ENCODE measurements at regions not wholly inside any gene's neighbourhood (a gene's known extent, or its start where the extent isn't known, plus 50 kb on each side); places are given as distances from the start of the nearest gene placed in this dataset.

GRCh38 chr5:97243353-97243752, 60.3 kb upstream of the RIOK2 start:
- intact Hi-C loops (cut with micrococcal nuclease), result no loop called here
- DNase-seq (no peak), ATAC-seq (ENCODE audit: low read depth) (no peak)
- Histone ChIP-seq H3K27ac (ENCODE audit: low read length in 2 of 2) (no peak overlapping the region), H3K9me3 (ENCODE audit: control extremely low read depth in 1 of 3, control insufficient read depth in 2 of 3, insufficient read depth in 1 of 3, low read length in 2 of 3) (peaks cover 0 to 4% (median 0%) of the 10 kb centered on the region in 3 donors), H3K79me2 (ENCODE audit: control insufficient read depth, insufficient read depth, low read length) (no peaks in the 10 kb centered on the region), H2AFZ (ENCODE audit: insufficient read depth, low read depth, low read length, poor library complexity, severe bottlenecking) (no peak overlapping the region), H3K4me3 (ENCODE audit: control extremely low read depth in 1 of 5, extremely low read depth in 1 of 5, insufficient read depth in 1 of 5, low read depth in 2 of 5, low read length in 4 of 5) (no peak overlapping the region), H3K27me3 (replicated peaks in 1 of 4; ENCODE audit: control extremely low read depth in 1 of 4, control insufficient read depth in 3 of 4, insufficient read depth in 4 of 4, low read length in 3 of 4) (no peaks in the 10 kb centered on the region), H3K4me2 (replicated peaks; ENCODE audit: low read depth, low read length, poor library complexity, severe bottlenecking) (no peak overlapping the region), H4K20me1 (ENCODE audit: control insufficient read depth, insufficient read depth, low read length, poor library complexity, severe bottlenecking) (no peaks in the 10 kb centered on the region), H3K9ac (ENCODE audit: low read length) (no peak overlapping the region), H3K36me3 (replicated peaks in 1 of 2; ENCODE audit: control extremely low read depth in 1 of 2, control insufficient read depth in 1 of 2, extremely low read depth in 1 of 2, insufficient read depth in 2 of 2, low read length in 1 of 2) (no peaks in the 10 kb centered on the region), H3K4me1 (ENCODE audit: control insufficient read depth in 2 of 2, insufficient read depth in 2 of 2, low read length in 2 of 2) (no peaks in the 10 kb centered on the region)
- ChIA-PET POLR2A (no interaction called here), CTCF (interaction anchor here (0.7 to 2.5 kb wide), 2 partner anchors 12 kb away, joined by 3 to 10 read pairs; no protein-coding TSS in a partner anchor)
- Mint-ChIP-seq H3K4me1 (peaks cover 2% of the 10 kb centered on the region), H3K4me3 (no peak overlapping the region), H3K9me3 (ENCODE audit: insufficient read depth) (no peaks in the 10 kb centered on the region), H3K27me3 (no peaks in the 10 kb centered on the region), H3K27ac (no peak overlapping the region)
- TF ChIP-seq EZH2 (IDR thresholded peaks at IDR 0.05; ENCODE audit: borderline replicate concordance, insufficient read depth, low read depth, low read length, poor library complexity, severe bottlenecking), result no peak
- no peak for TF ChIP-seq CTCF (IDR thresholded peaks at IDR 0.05)
- no CpG with 5 or more reads among the region's 2 CpGs for WGBS (ENCODE audit: insufficient coverage)

- TF ChIP-seq EZH2 (IDR thresholded peaks at IDR 0.05; ENCODE audit: borderline replicate concordance, insufficient read depth, low read depth, low read length, poor library complexity, severe bottlenecking), result no peak
- TF ChIP-seq CTCF (IDR thresholded peaks at IDR 0.05), result no peak
- H3K27me3 Mint-ChIP-seq, result no peaks in the 10 kb centered on the region
Measured at GRCh38 chr5:97245386-97245785, 62.3 kb upstream of the RIOK2 start.

More at GRCh38 chr5:97245386-97245785, 62.3 kb upstream of the RIOK2 start:
- H3K9ac ChIP-seq (ENCODE audit: low read length), result no peak overlapping the region
- Mint-ChIP-seq H3K4me3 (no peak overlapping the region), H3K9me3 (ENCODE audit: insufficient read depth) (no peaks in the 10 kb centered on the region), H3K27ac (no peak overlapping the region), H3K4me1 (peaks cover 2% of the 10 kb centered on the region)
- no peak overlapping the region for H3K27ac ChIP-seq (ENCODE audit: low read length in 2 of 2)
- no peak overlapping the region for H2AFZ ChIP-seq (ENCODE audit: insufficient read depth, low read depth, low read length, poor library complexity, severe bottlenecking)
- H3K9me3 ChIP-seq (ENCODE audit: control extremely low read depth in 1 of 3, control insufficient read depth in 2 of 3, insufficient read depth in 1 of 3, low read length in 2 of 3), result peaks cover 0 to 7% (median 0%) of the 10 kb centered on the region in 3 donors
- no peak overlapping the region for H3K4me2 ChIP-seq (replicated peaks; ENCODE audit: low read depth, low read length, poor library complexity, severe bottlenecking)
- H3K79me2 ChIP-seq (ENCODE audit: control insufficient read depth, insufficient read depth, low read length), result no peaks in the 10 kb centered on the region
- no peaks in the 10 kb centered on the region for H3K27me3 ChIP-seq (replicated peaks in 1 of 4; ENCODE audit: control extremely low read depth in 1 of 4, control insufficient read depth in 3 of 4, insufficient read depth in 4 of 4, low read length in 3 of 4)
- 96% methylated on average over 5 of the region's 9 CpGs for WGBS (ENCODE audit: insufficient coverage)
- ATAC-seq (ENCODE audit: low read depth) (no peak), DNase-seq (no peak)
- H3K4me1 ChIP-seq (ENCODE audit: control insufficient read depth in 2 of 2, insufficient read depth in 2 of 2, low read length in 2 of 2), result no peaks in the 10 kb centered on the region
- H3K36me3 ChIP-seq (replicated peaks in 1 of 2; ENCODE audit: control extremely low read depth in 1 of 2, control insufficient read depth in 1 of 2, extremely low read depth in 1 of 2, insufficient read depth in 2 of 2, low read length in 1 of 2), result no peaks in the 10 kb centered on the region
- ChIA-PET POLR2A (no interaction called here), CTCF (no interaction called here)
- no peak overlapping the region for H3K4me3 ChIP-seq (ENCODE audit: control extremely low read depth in 1 of 5, extremely low read depth in 1 of 5, insufficient read depth in 1 of 5, low read depth in 2 of 5, low read length in 4 of 5)
- intact Hi-C loops (cut with micrococcal nuclease), result no loop called here
- H4K20me1 ChIP-seq (ENCODE audit: control insufficient read depth, insufficient read depth, low read length, poor library complexity, severe bottlenecking), result no peaks in the 10 kb centered on the region
